ENCODE measurements at regions not wholly inside any gene's neighbourhood (a gene's known extent, or its start where the extent isn't known, plus 50 kb on each side); places are given as distances from the start of the nearest gene placed in this dataset.

GRCh38 chr18:55123361-55123760, 164.1 kb upstream of the CCDC68 start:
- CTCF ChIA-PET: interaction anchor here (0.6 to 1.5 kb wide), 2 partner anchors 9 to 114 kb away, joined by 3 to 5 read pairs; no protein-coding TSS in a partner anchor
- Histone ChIP-seq H3K4me3 (ENCODE audit: low read depth, low read length) (no peak overlapping the region), H3K4me1 (ENCODE audit: control insufficient read depth, insufficient read depth, low read length) (no peaks in the 10 kb centered on the region), H3K9me3 (ENCODE audit: control insufficient read depth, insufficient read depth, low read depth, low read length) (no peaks in the 10 kb centered on the region), H3K27ac (ENCODE audit: extremely low read depth, low read depth, low read length) (no peak overlapping the region), H3K36me3 (ENCODE audit: control insufficient read depth in 2 of 2, insufficient read depth in 1 of 2, low read length in 2 of 2) (no peaks in the 10 kb centered on the region)
- POLR2A ChIA-PET: no interaction called here
- no peak for TF ChIP-seq ZNF302 (tag by site-specific recombination; IDR thresholded peaks at IDR 0.05; ENCODE audit: low read depth)
- TF ChIP-seq ZNF214 (tag by site-specific recombination; IDR thresholded peaks at IDR 0.05; ENCODE audit: borderline replicate concordance): no peak
- TF ChIP-seq SCRT1 (tag by site-specific recombination; IDR thresholded peaks at IDR 0.05; ENCODE audit: borderline replicate concordance): no peak
- no peak for TF ChIP-seq KLF9 (tag by site-specific recombination; IDR thresholded peaks at IDR 0.05; ENCODE audit: low read depth)
- TF ChIP-seq TRIM28 (IDR thresholded peaks at IDR 0.05; ENCODE audit: borderline replicate concordance, low read length): no peak
- TF ChIP-seq ZNF701 (tag by site-specific recombination; IDR thresholded peaks at IDR 0.05): no peak
- no peak for TF ChIP-seq ZNF501 (tag by site-specific recombination; IDR thresholded peaks at IDR 0.05)
- TF ChIP-seq ZNF112 (tag by site-specific recombination; IDR thresholded peaks at IDR 0.05): no peak
- TF ChIP-seq INSM2 (tag by site-specific recombination; IDR thresholded peaks at IDR 0.05): no peak
- no peak for TF ChIP-seq ZNF768 (tag by site-specific recombination; IDR thresholded peaks at IDR 0.05)
- no peak for TF ChIP-seq ZNF266 (tag by site-specific recombination; IDR thresholded peaks at IDR 0.05; ENCODE audit: low read depth)
- no peak for TF ChIP-seq ZNF626 (tag by site-specific recombination; IDR thresholded peaks at IDR 0.05)
- TF ChIP-seq HOXC10 (CRISPR knock-in tag; IDR thresholded peaks at IDR 0.05): no peak

GRCh38 chr18:55121397-55122170, 162.3 kb upstream of the CCDC68 start:
- Histone ChIP-seq H3K27ac (ENCODE audit: extremely low read depth, low read depth, low read length) (no peak overlapping the region), H3K36me3 (ENCODE audit: control insufficient read depth in 2 of 2, insufficient read depth in 1 of 2, low read length in 2 of 2) (no peaks in the 10 kb centered on the region), H3K9me3 (ENCODE audit: control insufficient read depth, insufficient read depth, low read depth, low read length) (no peaks in the 10 kb centered on the region), H3K4me3 (ENCODE audit: low read depth, low read length) (no peak overlapping the region), H3K4me1 (ENCODE audit: control insufficient read depth, insufficient read depth, low read length) (no peaks in the 10 kb centered on the region)
- TF ChIP-seq GLIS2 (tag by site-specific recombination; IDR thresholded peaks at IDR 0.05) (no peak), ZNF596 (tag by site-specific recombination; IDR thresholded peaks at IDR 0.05) (no peak), ZNF175 (tag by site-specific recombination; IDR thresholded peaks at IDR 0.05) (no peak), ZNF768 (tag by site-specific recombination; IDR thresholded peaks at IDR 0.05) (no peak), KLF9 (tag by site-specific recombination; IDR thresholded peaks at IDR 0.05; ENCODE audit: low read depth) (no peak), PRDM2 (tag by site-specific recombination; IDR thresholded peaks at IDR 0.05; ENCODE audit: borderline replicate concordance) (no peak), PBX3 (CRISPR knock-in tag; IDR thresholded peaks at IDR 0.05) (no peak), ZNF747 (tag by site-specific recombination; IDR thresholded peaks at IDR 0.05) (no peak), ZNF274 (IDR thresholded peaks at IDR 0.05; ENCODE audit: low read length) (no peak), ZNF274 (tag by site-specific recombination; IDR thresholded peaks at IDR 0.05; ENCODE audit: borderline replicate concordance) (no peak), ZNF529 (tag by site-specific recombination; IDR thresholded peaks at IDR 0.05; ENCODE audit: insufficient replicate concordance) (no peak), ZNF10 (tag by site-specific recombination; IDR thresholded peaks at IDR 0.05) (no peak), YY1 (tag by site-specific recombination; IDR thresholded peaks at IDR 0.05) (no peak), ZBTB17 (tag by site-specific recombination; IDR thresholded peaks at IDR 0.05) (no peak), ZNF16 (tag by site-specific recombination; IDR thresholded peaks at IDR 0.05; ENCODE audit: low read depth) (no peak)
- POLR2A ChIA-PET: no interaction called here
- CTCF ChIA-PET: no interaction called here

Data from HEK293 (cell line).